ENCODE measurements at regions not wholly inside any gene's neighbourhood (a gene's known extent, or its start where the extent isn't known, plus 50 kb on each side); places are given as distances from the start of the nearest gene placed in this dataset.
"Not testable (repeated sequence)": the region's sequence is repeated elsewhere in the genome, so short reads cannot be mapped to it uniquely, and the experiment has no call there.

DNA sequence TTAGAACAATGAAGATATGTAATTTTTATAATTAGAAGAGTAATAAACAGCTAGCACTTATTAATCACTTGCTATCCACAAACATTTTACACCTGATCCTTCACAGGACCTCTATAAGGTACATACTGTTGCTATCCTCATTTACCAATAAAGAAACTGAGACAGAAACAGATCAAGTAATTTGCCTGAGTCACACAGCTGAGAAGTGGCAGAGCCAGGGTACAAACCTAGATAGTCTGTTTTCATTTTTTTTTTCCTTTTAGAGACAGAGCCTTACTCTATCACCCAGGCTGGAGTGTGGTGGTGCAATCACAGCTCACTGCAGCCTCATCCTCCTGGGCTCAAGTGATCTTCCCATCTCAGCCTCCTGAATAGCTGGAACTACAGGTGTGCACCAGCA lies 71.8 kb upstream of the PTH start:
- Histone ChIP-seq H3K9me3 (ENCODE audit: low read depth) (no peaks in the 10 kb centered on the region), H3K9me2 (replicated peaks; ENCODE audit: insufficient read depth) (peaks cover 3% of the 10 kb centered on the region), H3K4me1 (ENCODE audit: insufficient read depth) (no peaks in the 10 kb centered on the region), H3K4me3 (no peak overlapping the region), H3K4me2 (no peak overlapping the region), H3K79me2 (no peaks in the 10 kb centered on the region), H3K27me3 (no peaks in the 10 kb centered on the region), H3K36me3 (replicated peaks; ENCODE audit: insufficient read depth, low read depth) (no peaks in the 10 kb centered on the region), H2AFZ (no peak overlapping the region), H4K20me1 (ENCODE audit: insufficient read depth, poor library complexity, severe bottlenecking) (no peaks in the 10 kb centered on the region), H3K27ac (no peak overlapping the region)
- TF ChIP-seq CTCF (IDR thresholded peaks at IDR 0.05; ENCODE audit: poor library complexity): no peak
- no peak for TF ChIP-seq EZH2phosphoT487 (IDR thresholded peaks at IDR 0.05; ENCODE audit: low read depth, severe bottlenecking, unreplicated experiment)
- TF ChIP-seq EZH2 (IDR thresholded peaks at IDR 0.05; ENCODE audit: borderline replicate concordance): no peak
- DNase-seq (ENCODE audit: low spot score): no peak

DNA sequence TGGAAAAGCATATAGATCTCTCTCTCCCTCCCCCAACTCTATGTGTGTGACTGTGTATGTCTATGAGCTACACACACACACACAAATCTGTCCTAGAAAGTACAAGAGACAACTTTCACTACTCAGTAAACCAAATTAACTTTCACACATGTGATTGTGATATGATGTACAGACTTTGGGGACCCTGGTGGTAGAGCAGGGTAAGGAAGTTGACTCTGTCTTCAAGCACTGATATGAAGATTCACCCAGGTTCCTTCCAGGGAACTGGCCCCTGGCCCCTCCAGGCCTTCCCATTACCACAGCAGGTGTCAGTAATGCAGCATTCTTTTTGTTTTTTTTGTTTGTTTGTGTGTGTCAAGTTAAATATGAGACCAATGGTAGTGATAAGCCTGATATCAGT lies 66.1 kb upstream of the PTH start:
- TF ChIP-seq EZH2 (IDR thresholded peaks at IDR 0.05; ENCODE audit: borderline replicate concordance): no peak
- TF ChIP-seq CTCF (IDR thresholded peaks at IDR 0.05; ENCODE audit: poor library complexity): no peak
- TF ChIP-seq EZH2phosphoT487 (IDR thresholded peaks at IDR 0.05; ENCODE audit: low read depth, severe bottlenecking, unreplicated experiment): no peak
- H3K4me3 ChIP-seq: no peak overlapping the region

GRCh38 chr11:13560341-13560740 lies 64.5 kb upstream of the PTH start:
- WGBS (ENCODE audit: low lambda C conversion rate, missing lambda C conversion rate): 62% methylated on average over 11 of the region's 11 CpGs
- not testable (repeated sequence) for H2AFZ ChIP-seq; H4K20me1 ChIP-seq (ENCODE audit: insufficient read depth, poor library complexity, severe bottlenecking); H3K4me2 ChIP-seq; H3K9me3 ChIP-seq (ENCODE audit: low read depth); H3K36me3 ChIP-seq (replicated peaks; ENCODE audit: insufficient read depth, low read depth); DNase-seq (ENCODE audit: low spot score); H3K4me3 ChIP-seq; H3K27ac ChIP-seq; H3K27me3 ChIP-seq; H3K9me2 ChIP-seq (replicated peaks; ENCODE audit: insufficient read depth); H3K79me2 ChIP-seq; H3K4me1 ChIP-seq (ENCODE audit: insufficient read depth)

More for the DNA sequence above, 66.1 kb upstream of the PTH start:
- H3K9me2 ChIP-seq (replicated peaks; ENCODE audit: insufficient read depth): peaks cover 3% of the 10 kb centered on the region
- no peaks in the 10 kb centered on the region for H4K20me1 ChIP-seq (ENCODE audit: insufficient read depth, poor library complexity, severe bottlenecking)
- no peaks in the 10 kb centered on the region for H3K4me1 ChIP-seq (ENCODE audit: insufficient read depth)
- H3K79me2 ChIP-seq: no peaks in the 10 kb centered on the region
- H3K4me2 ChIP-seq: no peak overlapping the region
- H3K9me3 ChIP-seq (ENCODE audit: low read depth): no peaks in the 10 kb centered on the region
- H2AFZ ChIP-seq: no peak overlapping the region
- DNase-seq (ENCODE audit: low spot score): no peak
- no peak overlapping the region for H3K27ac ChIP-seq
- H3K27me3 ChIP-seq: no peaks in the 10 kb centered on the region
- no peaks in the 10 kb centered on the region for H3K36me3 ChIP-seq (replicated peaks; ENCODE audit: insufficient read depth, low read depth)

GRCh38 chr11:13552784-13553183 lies 57.0 kb upstream of the PTH start:
- 79% methylated on average over 3 of the region's 3 CpGs for WGBS (ENCODE audit: low lambda C conversion rate, missing lambda C conversion rate)
- Histone ChIP-seq H3K4me1 (ENCODE audit: insufficient read depth) (no peaks in the 10 kb centered on the region), H2AFZ (no peak overlapping the region), H3K27ac (no peak overlapping the region), H3K9me2 (replicated peaks; ENCODE audit: insufficient read depth) (no peaks in the 10 kb centered on the region), H4K20me1 (ENCODE audit: insufficient read depth, poor library complexity, severe bottlenecking) (no peaks in the 10 kb centered on the region), H3K27me3 (no peaks in the 10 kb centered on the region), H3K36me3 (replicated peaks; ENCODE audit: insufficient read depth, low read depth) (no peaks in the 10 kb centered on the region), H3K9me3 (ENCODE audit: low read depth) (no peaks in the 10 kb centered on the region), H3K4me3 (no peak overlapping the region), H3K79me2 (no peaks in the 10 kb centered on the region), H3K4me2 (no peak overlapping the region)
- no peak for DNase-seq (ENCODE audit: low spot score)
- TF ChIP-seq CTCF (IDR thresholded peaks at IDR 0.05; ENCODE audit: poor library complexity) (no peak), EZH2phosphoT487 (IDR thresholded peaks at IDR 0.05; ENCODE audit: low read depth, severe bottlenecking, unreplicated experiment) (no peak), EZH2 (IDR thresholded peaks at IDR 0.05; ENCODE audit: borderline replicate concordance) (no peak)

Data from hepatocyte (in vitro differentiated cells).